HG03520 (cell line): ENCODE measurements at regions not wholly inside any gene's neighbourhood (a gene's known extent, or its start where the extent isn't known, plus 50 kb on each side); places are given as distances from the start of the nearest gene placed in this dataset.
"Not testable (repeated sequence)": the region's sequence is repeated elsewhere in the genome, so short reads cannot be mapped to it uniquely, and the experiment has no call there.

Experiments used
- ATAC-seq: cut with Tn5 transposase; IDR thresholded peaks from one replicate; pipeline ENCODE4 v1.9.1; 2021; ENCODE audit warnings: mild to moderate bottlenecking, moderate library complexity; ENCODE audit not compliant: unreplicated experiment

GRCh38 chr6:103456652-103457051 lies 1403.1 kb downstream of the HACE1 start:
- ATAC-seq: no peak

- no peak for ATAC-seq
Observed at GRCh38 chr6:103455275-103455674, 1404.4 kb downstream of the HACE1 start.

- ATAC-seq: no peak
Observed at GRCh38 chr6:103409475-103409874, 1450.2 kb downstream of the HACE1 start.

- ATAC-seq: no peak
Observed at GRCh38 chr6:103405321-103405720, 1454.4 kb downstream of the HACE1 start.

DNA sequence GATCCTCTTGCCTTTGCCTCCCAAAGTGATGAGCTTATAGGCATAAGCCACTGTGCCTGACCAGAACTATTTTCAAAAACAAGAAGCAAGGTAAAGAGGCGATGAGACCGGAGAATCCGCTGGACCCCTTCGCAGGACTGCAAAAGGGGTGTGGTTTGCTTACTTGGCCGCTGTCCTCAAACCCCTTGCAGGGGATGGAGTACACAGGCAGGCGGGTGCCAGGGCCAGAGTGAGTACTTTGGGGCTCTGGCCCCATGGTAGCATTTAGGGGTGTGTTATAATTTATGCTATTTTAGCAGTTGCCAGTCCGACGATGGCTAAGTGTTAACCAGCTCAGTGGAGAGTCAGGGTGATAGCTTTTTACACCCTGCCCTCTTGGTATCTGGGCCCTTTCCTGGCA lies 1454.9 kb downstream of the HACE1 start:
- no peak for ATAC-seq

DNA sequence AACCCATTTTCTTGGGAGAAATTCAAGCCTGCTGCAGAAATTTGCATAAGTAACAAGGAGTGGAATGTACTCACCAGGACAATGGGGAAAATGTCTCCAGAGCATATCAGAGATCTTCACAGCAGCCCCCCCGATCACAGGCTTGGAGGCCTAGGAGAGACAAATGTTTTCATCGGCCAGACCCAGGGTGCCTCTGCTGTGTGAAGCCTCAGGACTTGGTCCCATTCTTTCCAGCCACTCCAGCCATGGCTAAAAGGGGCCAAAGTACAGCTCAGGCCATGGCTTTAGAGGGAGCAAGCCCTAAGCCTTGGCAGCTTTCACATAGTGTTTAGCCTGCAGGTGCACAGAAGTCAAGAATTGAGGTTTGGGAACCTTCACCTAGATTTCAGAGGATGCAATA lies 1463.0 kb downstream of the HACE1 start:
- no peak for ATAC-seq

DNA sequence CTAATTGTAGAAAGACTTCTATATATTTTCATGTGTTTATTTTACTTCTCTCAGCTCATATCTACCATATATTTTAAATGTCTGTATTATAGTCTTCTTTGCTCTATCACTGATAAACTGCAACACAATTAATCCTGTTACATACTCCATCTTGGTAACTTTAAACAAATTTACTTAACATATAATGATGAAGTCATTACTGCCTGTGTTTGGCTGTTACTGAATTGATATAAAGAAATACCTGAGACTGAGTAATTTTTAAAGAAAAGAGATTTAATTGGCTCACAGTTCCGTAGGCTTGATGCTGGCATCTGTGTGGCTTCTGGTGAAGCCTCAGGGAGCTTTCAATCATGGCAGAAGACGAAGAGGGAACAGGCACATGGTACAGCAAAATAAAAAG lies 1480.4 kb downstream of the HACE1 start:
- ATAC-seq: no peak

GRCh38 chr6:103367212-103367611 lies 1492.5 kb downstream of the HACE1 start:
- ATAC-seq: no peak

- no peak for ATAC-seq
Observed at GRCh38 chr6:103356531-103356930, 1503.2 kb downstream of the HACE1 start.

DNA sequence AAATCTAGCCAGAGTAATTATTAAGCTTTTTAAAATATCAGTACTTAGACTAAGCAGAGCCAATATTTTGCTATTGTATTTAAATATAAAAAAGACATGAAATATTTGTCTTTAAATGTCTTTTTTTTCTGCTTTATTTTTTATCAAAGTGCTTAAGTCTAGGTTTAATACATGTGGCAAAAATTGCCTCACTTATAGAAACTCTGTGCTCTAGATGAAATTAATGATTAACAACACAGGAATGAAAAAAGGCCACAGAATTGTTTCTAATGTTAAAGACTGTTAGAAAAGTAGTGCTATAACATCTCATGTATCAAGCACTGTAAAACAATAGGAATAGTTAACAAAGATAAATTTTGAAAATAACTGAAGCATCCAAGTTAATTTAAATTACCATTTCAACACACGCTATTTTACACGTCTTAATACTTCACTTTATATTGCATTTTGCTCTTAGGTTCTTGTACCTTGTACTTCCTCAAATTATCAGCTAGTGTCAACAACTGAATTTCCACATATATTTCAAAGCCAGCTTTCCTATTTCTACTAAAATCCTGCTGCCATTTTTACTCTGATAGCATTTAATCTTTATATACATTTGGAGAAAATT lies 1515.1 kb downstream of the HACE1 start:
- ATAC-seq: no peak

GRCh38 chr6:103335412-103335811 lies 1524.3 kb downstream of the HACE1 start:
- no peak for ATAC-seq

DNA sequence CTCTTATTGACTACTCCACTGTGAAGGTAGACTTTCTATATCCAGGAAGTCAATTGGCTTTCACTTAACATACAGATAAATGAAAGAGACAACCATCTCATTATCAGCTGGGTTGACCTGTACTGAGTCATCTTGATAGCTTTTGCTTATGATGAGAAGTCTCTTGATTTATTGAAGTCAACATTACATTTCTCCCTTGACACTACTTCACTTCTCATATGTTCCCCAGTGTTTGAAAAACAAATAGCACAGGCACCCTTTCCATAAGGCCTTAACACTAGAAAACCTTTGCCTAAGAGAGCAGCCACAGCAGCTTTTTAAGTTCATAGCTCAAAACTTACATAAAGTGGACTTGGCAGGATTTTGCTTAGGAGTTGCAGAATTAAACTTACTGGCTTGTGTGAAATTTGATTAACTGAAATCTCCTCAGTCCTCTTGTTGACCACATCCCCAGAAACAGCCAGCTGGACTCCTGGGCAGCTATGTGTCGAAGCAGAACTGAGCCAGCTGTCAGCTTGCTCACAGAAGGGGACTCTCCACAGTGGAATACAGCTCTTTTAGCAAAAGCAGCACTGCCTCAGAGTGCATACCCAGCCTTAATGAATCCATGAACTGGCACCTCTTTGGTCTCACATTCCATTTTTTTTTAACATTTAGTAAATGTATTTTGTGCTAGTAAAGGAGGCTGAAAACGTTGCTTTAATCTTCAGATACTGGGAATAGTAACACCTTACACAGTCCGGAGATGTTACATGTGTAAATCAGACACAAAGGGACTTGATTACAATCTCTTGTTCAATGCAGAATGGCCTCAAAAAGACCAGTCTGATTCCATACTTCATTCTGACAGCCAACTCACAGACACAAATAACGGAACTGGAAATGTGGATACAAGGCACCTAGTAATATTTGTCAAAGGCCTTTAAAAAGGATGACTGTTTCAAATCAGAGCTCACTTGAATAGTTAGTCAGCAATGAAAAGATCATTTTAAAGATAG lies 1532.7 kb downstream of the HACE1 start:
- no peak for ATAC-seq

DNA sequence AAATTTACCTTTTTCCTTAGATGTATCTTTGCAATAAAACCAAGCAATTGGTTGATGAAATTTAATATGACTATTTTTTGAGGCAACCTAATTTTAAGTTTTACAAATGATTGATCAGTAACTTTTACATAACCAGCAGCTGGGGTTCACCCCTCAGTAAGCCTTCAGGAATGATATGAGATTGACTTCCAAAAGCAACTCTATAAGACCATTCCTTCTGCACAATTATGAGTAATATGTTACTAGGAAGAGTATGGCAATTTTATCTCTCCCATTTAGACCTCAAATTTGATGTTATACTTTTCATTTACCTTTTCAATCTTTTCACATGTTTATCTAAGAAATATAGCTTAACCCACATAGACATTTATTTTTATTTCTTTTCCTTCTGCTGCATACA lies 1546.3 kb downstream of the HACE1 start:
- no peak for ATAC-seq

DNA sequence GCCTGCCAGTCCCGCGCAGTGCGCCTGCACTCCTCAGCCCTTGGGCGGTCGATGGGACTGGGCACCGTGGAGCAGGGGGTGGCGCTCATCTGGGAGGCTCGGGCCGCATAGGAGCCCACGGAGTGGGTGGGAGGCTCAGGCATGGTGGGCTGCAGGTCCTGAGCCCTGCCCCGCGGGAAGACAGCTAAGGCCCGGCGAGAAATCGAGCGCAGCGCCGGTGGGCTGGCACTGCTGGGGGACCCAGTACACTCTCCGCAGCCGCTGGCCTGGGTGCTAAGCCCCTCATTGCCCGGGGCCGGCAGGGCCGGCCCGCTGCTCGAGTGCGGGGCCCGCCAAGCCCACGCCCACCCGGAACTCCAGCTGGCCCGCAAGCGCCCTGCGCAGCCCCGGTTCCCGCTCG lies 1565.3 kb downstream of the HACE1 start:
- ATAC-seq: not testable (repeated sequence)

GRCh38 chr6:103284835-103285234 lies 1574.9 kb downstream of the HACE1 start:
- ATAC-seq: no peak

DNA sequence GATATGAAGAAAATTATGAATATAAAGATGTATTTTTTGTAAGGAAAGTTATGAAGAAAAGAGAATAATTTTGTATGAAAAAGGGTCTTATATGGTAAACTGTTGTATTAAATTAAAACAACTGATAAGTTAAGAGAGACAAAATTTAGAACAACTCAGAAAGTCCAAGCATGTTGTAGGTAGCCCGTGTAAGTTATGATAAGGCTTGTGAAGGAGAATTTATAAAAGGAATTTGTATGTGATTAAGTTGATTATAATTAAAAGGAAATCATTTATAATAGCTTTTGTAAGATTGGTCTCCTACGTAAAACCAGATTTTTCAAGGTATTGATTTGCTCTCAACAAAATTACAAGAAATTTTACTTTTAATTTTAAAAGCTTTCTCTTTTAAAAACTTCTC lies 1579.3 kb downstream of the HACE1 start:
- no peak for ATAC-seq

GRCh38 chr6:103277936-103278335 lies 1581.8 kb downstream of the HACE1 start:
- ATAC-seq: no peak

DNA sequence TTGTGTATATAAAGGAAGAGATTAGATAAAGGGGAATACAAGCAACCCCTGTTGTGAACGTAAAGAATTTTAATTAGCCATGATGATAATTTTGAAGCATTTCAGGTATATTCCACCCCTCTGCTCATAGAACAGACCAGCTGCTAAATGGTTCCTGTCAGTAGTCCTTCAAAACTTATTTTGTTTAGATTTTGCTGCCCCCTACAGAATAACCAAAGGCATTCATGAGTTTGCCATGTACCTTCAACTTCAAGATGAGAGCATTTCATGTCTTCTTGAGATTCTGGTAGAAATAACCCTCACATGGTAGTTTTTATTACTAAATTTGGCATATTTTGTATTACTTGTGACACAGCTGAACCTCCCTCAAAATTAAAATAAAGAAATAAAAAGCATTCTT lies 1586.7 kb downstream of the HACE1 start:
- no peak for ATAC-seq

DNA sequence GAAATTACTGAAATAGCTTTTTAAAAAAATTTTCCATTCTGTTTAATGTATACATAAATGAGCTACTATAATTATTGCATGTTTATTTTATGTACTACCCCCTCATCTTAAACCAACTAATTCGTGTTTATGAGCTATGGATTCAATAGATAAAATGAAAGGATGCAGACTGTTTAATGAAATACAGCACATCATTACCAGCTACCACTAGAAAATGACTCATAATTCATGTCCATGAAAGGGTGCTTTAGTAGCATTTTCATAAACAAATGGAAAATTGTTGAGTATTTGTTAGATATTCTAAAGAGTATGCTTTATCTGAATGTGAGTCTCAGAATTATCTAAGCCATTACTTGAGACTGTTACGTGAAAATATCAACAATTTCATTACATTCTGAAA lies 1590.1 kb downstream of the HACE1 start:
- no peak for ATAC-seq

GRCh38 chr6:103268335-103268734 lies 1591.4 kb downstream of the HACE1 start:
- ATAC-seq: no peak

- no peak for ATAC-seq
Observed at GRCh38 chr6:103264020-103264419, 1595.7 kb downstream of the HACE1 start.

DNA sequence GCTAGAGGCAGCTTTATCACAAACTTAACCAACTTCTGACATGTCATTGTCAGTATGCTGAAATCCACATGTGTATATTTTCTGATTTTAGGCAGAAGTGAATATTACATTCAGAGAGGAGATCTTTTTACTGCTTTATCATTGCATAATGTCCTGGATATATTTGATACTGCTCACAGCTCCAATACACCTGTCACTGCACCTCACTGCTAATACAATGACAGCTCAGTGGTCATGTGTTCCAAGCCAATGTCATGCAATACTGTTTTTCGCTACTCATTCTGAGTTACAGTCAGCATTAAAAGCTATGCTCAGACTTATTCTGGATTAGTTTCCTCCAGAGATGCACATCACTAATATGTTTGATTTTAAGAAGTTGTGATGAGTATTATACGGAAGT lies 1604.6 kb downstream of the HACE1 start:
- no peak for ATAC-seq
